IMR-90 (cell line): ENCODE measurements at regions not wholly inside any gene's neighbourhood (a gene's known extent, or its start where the extent isn't known, plus 50 kb on each side); places are given as distances from the start of the nearest gene placed in this dataset.
"Not testable (repeated sequence)": the region's sequence is repeated elsewhere in the genome, so short reads cannot be mapped to it uniquely, and the experiment has no call there.

Source experiments
- CEBPB ChIP-seq: IDR thresholded peaks from 2 replicates; pipeline ENCODE4 v1.6.1; 2012; ENCODE audit warnings: low read depth, low read length, improper control_type of control experiment
- CHD1 ChIP-seq: IDR thresholded peaks from 2 replicates; pipeline ENCODE4 v1.6.1; 2012; ENCODE audit warnings: low read depth, low read length, improper control_type of control experiment
- CTCF ChIP-seq: conservative IDR thresholded peaks from 2 replicates; pipeline ENCODE4 v1.5.1; 2012; ENCODE audit warnings: mild to moderate bottlenecking, low read depth, low read length, improper control_type of control experiment
- ELK1 ChIP-seq: fragments of 150-350 bp; IDR thresholded peaks from 2 replicates; pipeline ENCODE4 v1.6.1; 2016; ENCODE audit warnings: low read depth, mild to moderate bottlenecking, low read length, moderate library complexity, borderline replicate concordance
- FOS ChIP-seq: fragments of 150-350 bp; IDR thresholded peaks from 2 replicates; pipeline ENCODE4 v1.6.1; 2016; ENCODE audit warnings: low read depth, low read length
- MAFK ChIP-seq: IDR thresholded peaks from 2 replicates; pipeline ENCODE4 v1.6.1; 2012; ENCODE audit warnings: low read depth, low read length, improper control_type of control experiment
- MAZ ChIP-seq: IDR thresholded peaks from 2 replicates; pipeline ENCODE4 v1.6.1; 2012; ENCODE audit warnings: low read depth, mild to moderate bottlenecking, low read length, improper control_type of control experiment, moderate library complexity, borderline replicate concordance
- MXI1 ChIP-seq: IDR thresholded peaks from 2 replicates; pipeline ENCODE4 v1.6.1; 2012; ENCODE audit warnings: low read depth, mild to moderate bottlenecking, low read length, moderate library complexity, borderline replicate concordance
- NFE2L2 ChIP-seq: fragments of 150-350 bp; IDR thresholded peaks from 2 replicates; pipeline ENCODE4 v1.6.1; 2016; ENCODE audit warnings: low read depth, mild to moderate bottlenecking, low read length
- POLR2A ChIP-seq: IDR thresholded peaks from 2 replicates; pipeline ENCODE4 v1.6.1; 2012; ENCODE audit warnings: mild to moderate bottlenecking, low read depth, low read length
- RAD21 ChIP-seq: IDR thresholded peaks from 2 replicates; pipeline ENCODE4 v1.6.1; 2012; ENCODE audit warnings: low read length, improper control_type of control experiment
- RFX5 ChIP-seq: IDR thresholded peaks from 2 replicates; pipeline ENCODE4 v1.8.0; 2012; ENCODE audit warnings: low read depth, mild to moderate bottlenecking, low read length, moderate library complexity
- USF2 ChIP-seq: fragments of 150-350 bp; IDR thresholded peaks from 2 replicates; pipeline ENCODE4 v1.6.1; 2017; ENCODE audit warnings: mild to moderate bottlenecking, antibody characterized with exemption, low read length, low read depth

GRCh38 chrX:92558323-92558722, 779.1 kb downstream of the PCDH11X start:
- not testable (repeated sequence) for TF ChIP-seq POLR2A, RAD21, CTCF, CHD1, MAZ, MAFK, ELK1, USF2, RFX5, MXI1, CEBPB, NFE2L2, FOS
